NB4 (cell line): ENCODE measurements at regions not wholly inside any gene's neighbourhood (a gene's known extent, or its start where the extent isn't known, plus 50 kb on each side); places are given as distances from the start of the nearest gene placed in this dataset.

Source experiments
- DNase-seq: peaks from one replicate; pipeline ENCODE4 v3.0.0; 2010; ENCODE audit warnings: low read depth
- H3K4me3 ChIP-seq: one replicate; pipeline ENCODE4 v1.5.1; 2011; ENCODE audit warnings: mild to moderate bottlenecking, low read depth, low read length, moderate library complexity
- CTCF ChIP-seq: IDR thresholded peaks from one replicate; pipeline ENCODE4 v1.5.1; 2012; ENCODE audit warnings: low read depth, low read length
- MAX ChIP-seq: IDR thresholded peaks from 2 replicates; pipeline ENCODE4 v1.6.1; 2011; ENCODE audit warnings: low read depth, low read length
- MYC ChIP-seq: IDR thresholded peaks from 2 replicates; pipeline ENCODE4 v1.6.1; 2011; ENCODE audit warnings: low read depth, low read length
- POLR2A ChIP-seq: IDR thresholded peaks from 2 replicates; pipeline ENCODE4 v1.6.1; 2011; ENCODE audit warnings: mild to moderate bottlenecking; ENCODE audit not compliant: insufficient read length; ENCODE audit errors: extremely low read depth

- TF ChIP-seq POLR2A (no peak), MYC (no peak), MAX (no peak), CTCF (no peak)
- H3K4me3 ChIP-seq: no peak overlapping the region
- DNase-seq: peak; percentile 62
Observed at GRCh38 chr20:6855104-6855503, 87.6 kb downstream of the BMP2 start.

GRCh38 chr20:6855796-6856195, 88.3 kb downstream of the BMP2 start:
- no peak for TF ChIP-seq POLR2A
- no peak for TF ChIP-seq CTCF
- TF ChIP-seq MYC: no peak
- TF ChIP-seq MAX: no peak

GRCh38 chr20:6857927-6858326, 90.4 kb downstream of the BMP2 start:
- TF ChIP-seq CTCF: no peak
- no peak for TF ChIP-seq MAX
- TF ChIP-seq POLR2A: no peak
- no peak for TF ChIP-seq MYC
- DNase-seq: no peak

More at GRCh38 chr20:6855796-6856195, 88.3 kb downstream of the BMP2 start:
- H3K4me3 ChIP-seq: no peak overlapping the region
- peak; percentile 65 for DNase-seq

GRCh38 chr20:6863355-6863754, 95.9 kb downstream of the BMP2 start:
- DNase-seq: no peak
- no peak for TF ChIP-seq MAX
- no peak for TF ChIP-seq POLR2A
- TF ChIP-seq CTCF: no peak
- TF ChIP-seq MYC: no peak
- H3K4me3 ChIP-seq: no peak overlapping the region

More at GRCh38 chr20:6857927-6858326, 90.4 kb downstream of the BMP2 start:
- H3K4me3 ChIP-seq: no peak overlapping the region

GRCh38 chr20:6863798-6864201, 96.3 kb downstream of the BMP2 start:
- no peak overlapping the region for H3K4me3 ChIP-seq
- TF ChIP-seq CTCF (no peak), MYC (no peak), MAX (no peak), POLR2A (no peak)
- DNase-seq: no peak

- DNase-seq: no peak
- TF ChIP-seq MAX (no peak), POLR2A (no peak), CTCF (no peak), MYC (no peak)
- H3K4me3 ChIP-seq: no peak overlapping the region
Observed at GRCh38 chr20:6864740-6865139, 97.3 kb downstream of the BMP2 start.
